ENCODE measurements at regions not wholly inside any gene's neighbourhood (a gene's known extent, or its start where the extent isn't known, plus 50 kb on each side); places are given as distances from the start of the nearest gene placed in this dataset.

- TF ChIP-seq, protein P1, sequence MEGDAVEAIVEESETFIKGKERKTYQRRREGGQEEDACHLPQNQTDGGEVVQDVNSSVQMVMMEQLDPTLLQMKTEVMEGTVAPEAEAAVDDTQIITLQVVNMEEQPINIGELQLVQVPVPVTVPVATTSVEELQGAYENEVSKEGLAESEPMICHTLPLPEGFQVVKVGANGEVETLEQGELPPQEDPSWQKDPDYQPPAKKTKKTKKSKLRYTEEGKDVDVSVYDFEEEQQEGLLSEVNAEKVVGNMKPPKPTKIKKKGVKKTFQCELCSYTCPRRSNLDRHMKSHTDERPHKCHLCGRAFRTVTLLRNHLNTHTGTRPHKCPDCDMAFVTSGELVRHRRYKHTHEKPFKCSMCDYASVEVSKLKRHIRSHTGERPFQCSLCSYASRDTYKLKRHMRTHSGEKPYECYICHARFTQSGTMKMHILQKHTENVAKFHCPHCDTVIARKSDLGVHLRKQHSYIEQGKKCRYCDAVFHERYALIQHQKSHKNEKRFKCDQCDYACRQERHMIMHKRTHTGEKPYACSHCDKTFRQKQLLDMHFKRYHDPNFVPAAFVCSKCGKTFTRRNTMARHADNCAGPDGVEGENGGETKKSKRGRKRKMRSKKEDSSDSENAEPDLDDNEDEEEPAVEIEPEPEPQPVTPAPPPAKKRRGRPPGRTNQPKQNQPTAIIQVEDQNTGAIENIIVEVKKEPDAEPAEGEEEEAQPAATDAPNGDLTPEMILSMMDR (conservative IDR thresholded peaks at IDR 0.05 in 1 of 2, IDR thresholded peaks at IDR 0.05 in 1 of 2; ENCODE audit: extremely low read depth in 1 of 2, insufficient read depth in 1 of 2, low read depth in 1 of 2, low read length in 2 of 2), result no peak
- TF ChIP-seq EZH2 (IDR thresholded peaks at IDR 0.05; ENCODE audit: borderline replicate concordance, low read length), result no peak
These were observed 410.0 kb upstream of the ADAMTSL1 start for GRCh38 chr9:18063856-18064390.
